ENCODE measurements at regions not wholly inside any gene's neighbourhood (a gene's known extent, or its start where the extent isn't known, plus 50 kb on each side); places are given as distances from the start of the nearest gene placed in this dataset.
"Not testable (repeated sequence)": the region's sequence is repeated elsewhere in the genome, so short reads cannot be mapped to it uniquely, and the experiment has no call there.

- TF ChIP-seq, protein P1, sequence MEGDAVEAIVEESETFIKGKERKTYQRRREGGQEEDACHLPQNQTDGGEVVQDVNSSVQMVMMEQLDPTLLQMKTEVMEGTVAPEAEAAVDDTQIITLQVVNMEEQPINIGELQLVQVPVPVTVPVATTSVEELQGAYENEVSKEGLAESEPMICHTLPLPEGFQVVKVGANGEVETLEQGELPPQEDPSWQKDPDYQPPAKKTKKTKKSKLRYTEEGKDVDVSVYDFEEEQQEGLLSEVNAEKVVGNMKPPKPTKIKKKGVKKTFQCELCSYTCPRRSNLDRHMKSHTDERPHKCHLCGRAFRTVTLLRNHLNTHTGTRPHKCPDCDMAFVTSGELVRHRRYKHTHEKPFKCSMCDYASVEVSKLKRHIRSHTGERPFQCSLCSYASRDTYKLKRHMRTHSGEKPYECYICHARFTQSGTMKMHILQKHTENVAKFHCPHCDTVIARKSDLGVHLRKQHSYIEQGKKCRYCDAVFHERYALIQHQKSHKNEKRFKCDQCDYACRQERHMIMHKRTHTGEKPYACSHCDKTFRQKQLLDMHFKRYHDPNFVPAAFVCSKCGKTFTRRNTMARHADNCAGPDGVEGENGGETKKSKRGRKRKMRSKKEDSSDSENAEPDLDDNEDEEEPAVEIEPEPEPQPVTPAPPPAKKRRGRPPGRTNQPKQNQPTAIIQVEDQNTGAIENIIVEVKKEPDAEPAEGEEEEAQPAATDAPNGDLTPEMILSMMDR (IDR thresholded peaks at IDR 0.05; ENCODE audit: low read depth, low read length) = 0 out of 2 replicates have a peak, but pooled peaks have one; percentile 2
- H3K4me3 ChIP-seq (ENCODE audit: low read depth, low read length) = not testable (repeated sequence)
Measured at GRCh38 chr4:118629697-118630096, 55.5 kb upstream of the METTL14 start.

- not testable (repeated sequence) for H3K4me3 ChIP-seq (ENCODE audit: low read depth, low read length)
Measured at GRCh38 chr4:118630897-118631296, 54.3 kb upstream of the METTL14 start.

DNA sequence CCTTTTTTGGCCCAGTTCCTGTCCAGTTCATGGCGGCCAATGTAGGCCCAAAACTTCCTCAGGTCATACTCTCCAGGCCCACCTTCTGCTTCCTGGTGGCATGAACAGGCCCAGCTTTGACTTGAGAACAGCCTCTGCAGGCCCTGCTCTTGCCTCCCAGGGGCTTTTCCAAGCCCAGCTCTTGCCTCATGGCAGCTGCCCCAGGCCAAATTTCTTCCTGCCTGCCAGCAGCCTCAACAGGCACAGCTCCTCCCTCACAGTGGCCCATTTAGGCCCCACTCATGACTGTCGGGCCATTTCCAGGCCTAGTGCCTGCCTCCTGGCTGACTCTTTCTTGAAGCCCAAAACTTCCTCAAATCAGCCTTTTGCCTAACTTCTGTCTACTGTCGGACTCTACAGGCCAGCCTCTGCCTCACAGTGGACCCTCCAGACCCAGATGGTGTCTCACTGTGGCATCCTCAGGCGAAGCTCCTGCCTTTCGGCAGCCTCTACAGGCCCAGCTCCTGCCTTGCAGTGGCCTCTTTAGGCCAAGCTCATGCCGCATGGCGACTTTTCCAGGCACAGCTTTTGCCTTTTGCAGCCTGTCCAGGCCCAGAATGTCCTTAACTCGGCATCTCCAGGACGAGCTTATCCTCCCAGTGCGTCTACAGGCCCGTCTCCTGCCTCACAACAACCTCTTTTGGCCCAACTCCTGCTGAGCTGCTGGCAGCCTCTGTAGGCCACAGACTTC lies 53.7 kb upstream of the METTL14 start:
- H3K4me3 ChIP-seq (ENCODE audit: low read depth, low read length) = not testable (repeated sequence)

- not testable (repeated sequence) for H3K4me3 ChIP-seq (ENCODE audit: low read depth, low read length)
Measured at GRCh38 chr4:118633476-118633875, 51.7 kb upstream of the METTL14 start.

DNA sequence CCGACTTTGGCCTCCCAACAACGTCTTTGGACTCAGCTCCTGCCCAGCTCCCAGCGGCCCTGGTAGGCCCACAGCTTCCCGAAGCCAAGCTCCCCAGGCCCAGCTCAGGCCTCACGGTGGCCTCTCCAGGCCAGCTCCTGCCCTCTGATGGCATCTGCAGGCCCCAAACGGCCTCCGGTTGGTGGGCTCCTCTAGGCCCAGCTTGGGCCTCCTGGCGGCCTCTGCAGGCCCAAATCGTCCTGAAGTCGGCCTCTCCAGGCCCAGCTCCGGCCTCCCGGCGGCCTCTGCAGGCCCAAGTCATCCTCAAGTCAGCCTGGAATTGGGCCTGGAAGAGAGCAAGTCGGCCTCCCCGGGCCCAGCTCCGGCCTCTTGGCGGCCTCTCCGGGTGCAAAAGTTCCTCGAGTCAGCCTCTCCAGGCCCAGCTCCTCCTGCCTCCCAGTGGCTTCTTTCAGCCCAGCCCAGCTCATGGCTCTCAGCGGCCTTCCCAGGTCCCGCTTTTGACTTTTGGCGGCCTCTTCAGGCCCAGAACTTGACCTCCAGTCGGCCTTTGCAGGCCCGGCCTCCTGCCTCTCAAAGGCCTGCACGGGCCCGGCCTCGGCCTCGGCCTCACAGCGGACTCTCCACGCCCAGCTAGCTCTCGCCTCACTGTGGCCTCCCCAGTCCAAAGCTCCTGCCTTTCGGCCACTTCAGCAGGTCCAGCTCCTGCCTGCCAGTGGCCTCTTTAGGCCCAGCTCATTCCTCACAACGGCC lies 50.9 kb upstream of the METTL14 start:
- H3K4me3 ChIP-seq (ENCODE audit: low read depth, low read length) = not testable (repeated sequence)
